HepG2 (cell line): ENCODE measurements at regions not wholly inside any gene's neighbourhood (a gene's known extent, or its start where the extent isn't known, plus 50 kb on each side); places are given as distances from the start of the nearest gene placed in this dataset.

Source experiments
- ATAC-seq: fragments of 200-7000 bp; cut with Tn5 transposase; 3 replicates; pipeline ENCODE4 v1.9.1; 2020; ENCODE audit warnings: mild to moderate bottlenecking, moderate library complexity
- BruUV-seq: library from RNA; stranded (reverse); fragments of 400-500 nt; replicated peaks from 2 replicates; lab custom pipeline; 2021; lab: Mats Ljungman, UMichigan
- CTCF ChIA-PET: fragments of 300-600 bp; formaldehyde crosslinking; extraction: SDS; loops from one replicate; lab custom pipeline; 2021; ENCODE audit warnings: low total read pairs, inconsistent platforms, low intra/inter-chr PET ratio; lab: Yijun Ruan, JAX
- POLR2A ChIA-PET: fragments of 350-600 bp; sonication (Branson Sonifier 250); formaldehyde crosslinking; loops from one replicate; lab custom pipeline; 2020; ENCODE audit warnings: antibody characterized with exemption, inconsistent platforms; lab: Yijun Ruan, JAX
- DNase-seq: peaks from one replicate; pipeline ENCODE4 v3.0.0-alpha.2; 2015; ENCODE audit warnings: low spot score
- FAIRE-seq: peaks from 3 replicates; lab custom pipeline; 2011; peaks lifted over from hg19 to GRCh38; lab: Jason Lieb, UNC
- H2AFZ ChIP-seq: one replicate; pipeline ENCODE4 v1.6.1; 2011; ENCODE audit warnings: low read length, inconsistent platforms
- H3K27ac ChIP-seq: fragments of 300-600 bp; 3 replicates; pipeline ENCODE4 v1.8.0; 2011; ENCODE audit warnings: mixed run types, mild to moderate bottlenecking, mixed read lengths, low read length, inconsistent platforms; ENCODE audit not compliant: insufficient read depth; ENCODE audit errors: extremely low read length
- H3K27me3 ChIP-seq, 2 experiments: fragments of 200-600 bp in 1 of 2; 2 replicates in 1 of 2; 3 replicates in 1 of 2; pipeline versions ENCODE4 v1.6.0 to v1.8.0; 2011; ENCODE audit warnings: low read length in 2 of 2, mild to moderate bottlenecking in 2 of 2, moderate library complexity in 2 of 2, inconsistent platforms in 1 of 2; ENCODE audit not compliant: insufficient read depth in 2 of 2, control insufficient read depth in 1 of 2
- H3K36me3 ChIP-seq, 2 experiments: fragments of 200-600 bp in 1 of 2; replicated peaks in 1 of 2; 2 replicates in 1 of 2; 3 replicates in 1 of 2; pipeline versions ENCODE4 v1.5.1 to v1.8.0; 2011; ENCODE audit warnings: low read length in 2 of 2, inconsistent platforms in 1 of 2; ENCODE audit not compliant: insufficient read depth in 2 of 2, control insufficient read depth in 1 of 2
- H3K4me1 ChIP-seq: 2 replicates; pipeline ENCODE4 v1.5.1; 2012; ENCODE audit warnings: low read length, inconsistent platforms; ENCODE audit not compliant: insufficient read depth
- H3K4me2 ChIP-seq: 2 replicates; pipeline ENCODE4 v1.6.0; 2011; ENCODE audit warnings: low read depth, low read length, inconsistent platforms
- H3K4me3 ChIP-seq, 3 experiments: fragments of 200-600 bp in 1 of 3; sonication (generic), shearing (Covaris generic) in 1 of 3; replicated peaks in 1 of 3; 2 replicates each; pipeline ENCODE4 v1.5.1; 2011 to 2016; ENCODE audit warnings: low read length in 3 of 3, inconsistent platforms in 2 of 3, low read depth in 2 of 3, mild to moderate bottlenecking in 2 of 3, control low read depth in 1 of 3, mixed read lengths in 1 of 3; ENCODE audit not compliant: insufficient read depth in 1 of 3
- H3K79me2 ChIP-seq: one replicate; pipeline ENCODE4 v1.6.1; 2011; ENCODE audit warnings: low read length, inconsistent platforms; ENCODE audit not compliant: insufficient read depth
- H3K9ac ChIP-seq: 2 replicates; pipeline ENCODE4 v1.6.0; 2011; ENCODE audit warnings: mild to moderate bottlenecking, low read depth, low read length, inconsistent platforms; ENCODE audit not compliant: insufficient read depth
- H3K9me3 ChIP-seq: 2 replicates; pipeline ENCODE4 v1.5.1; 2012; ENCODE audit warnings: mild to moderate bottlenecking, low read length
- H4K20me1 ChIP-seq: 2 replicates; pipeline ENCODE4 v1.6.0; 2011; ENCODE audit warnings: inconsistent platforms, mild to moderate bottlenecking, low read length, moderate library complexity; ENCODE audit not compliant: insufficient read depth
- ESRRA ChIP-seq: sonication (generic); formaldehyde crosslinking; IDR thresholded peaks from 2 replicates; pipeline ENCODE4 v1.5.1; 2020; ENCODE audit warnings: mild to moderate bottlenecking, low read depth, missing genetic modification reagents
- GTF2F1 ChIP-seq: fragments of 150-350 bp; IDR thresholded peaks from 2 replicates; pipeline ENCODE4 v1.6.1; 2014; ENCODE audit warnings: low read length
- IRF2 ChIP-seq: IDR thresholded peaks from 2 replicates; pipeline ENCODE4 v1.6.1; 2018; ENCODE audit warnings: missing genetic modification reagents, missing compliant biosample characterization
- KLF6 ChIP-seq: IDR thresholded peaks from 2 replicates; pipeline ENCODE4 v1.8.0; 2016; ENCODE audit warnings: missing biosample characterization, missing genetic modification reagents
- NFE2 ChIP-seq: sonication (generic); formaldehyde crosslinking; IDR thresholded peaks from 2 replicates; pipeline ENCODE4 v1.4.0; 2020; ENCODE audit warnings: missing genetic modification reagents
- SOX5 ChIP-seq: IDR thresholded peaks from 2 replicates; pipeline ENCODE4 v1.6.1; 2016; ENCODE audit warnings: borderline replicate concordance
- YEATS4 ChIP-seq: sonication (generic); formaldehyde crosslinking; IDR thresholded peaks from 2 replicates; pipeline ENCODE4 v1.4.0; 2020; ENCODE audit warnings: missing genetic modification reagents, borderline replicate concordance
- ZFP36L2 ChIP-seq: sonication (generic); formaldehyde crosslinking; IDR thresholded peaks from 2 replicates; pipeline ENCODE4 v1.4.0; 2020; ENCODE audit warnings: missing genetic modification reagents
- ZNF367 ChIP-seq: sonication (generic); formaldehyde crosslinking; IDR thresholded peaks from 2 replicates; pipeline ENCODE4 v1.4.0; 2020; ENCODE audit warnings: missing genetic modification reagents, borderline replicate concordance
- ZNF549 ChIP-seq: sonication (generic); formaldehyde crosslinking; IDR thresholded peaks from 2 replicates; pipeline ENCODE4 v1.5.0; 2020; ENCODE audit warnings: missing genetic modification reagents
- WGBS: methylation state at CpG from one replicate; pipeline ENCODE4 v1.1.6; 2017; ENCODE audit warnings: low lambda C conversion rate; 5-methylcytosine and 5-hydroxymethylcytosine counted together
- in situ Hi-C: cut with HindIII; loops from 2 replicates; pipeline ENCODE4 v1.10.0; 2017; ENCODE audit warnings: low pct_unique_long_range_greater_than_20kb; ENCODE audit not compliant: extremely low pct_ligation_motif_present
- intact Hi-C: fragments of 100-400 bp; cut with micrococcal nuclease; formaldehyde crosslinking; loops from one replicate; pipeline ENCODE4 v1.10.0; 2022; ENCODE audit not compliant: unreplicated experiment
- TF ChIP-seq, protein P1 (sequence below): sonication (generic); formaldehyde crosslinking; IDR thresholded peaks from 2 replicates; pipeline ENCODE4 v1.5.0; 2020; ENCODE audit warnings: mild to moderate bottlenecking, missing genetic modification reagents
- TF ChIP-seq, protein P2 (sequence below): sonication (generic); formaldehyde crosslinking; IDR thresholded peaks from 2 replicates; pipeline ENCODE4 v1.5.1; 2020; ENCODE audit warnings: missing genetic modification reagents, mild to moderate bottlenecking, borderline replicate concordance
- TF ChIP-seq, protein P3 (sequence below), 2 experiments: sonication (generic) in 1 of 2; formaldehyde crosslinking in 1 of 2; IDR thresholded peaks; 2 replicates each; pipeline versions ENCODE4 v1.4.0 to v1.6.1; 2018 to 2020; ENCODE audit warnings: missing genetic modification reagents in 2 of 2, borderline replicate concordance in 1 of 2, low read depth in 1 of 2, mild to moderate bottlenecking in 1 of 2, missing biosample characterization in 1 of 2

DNA sequence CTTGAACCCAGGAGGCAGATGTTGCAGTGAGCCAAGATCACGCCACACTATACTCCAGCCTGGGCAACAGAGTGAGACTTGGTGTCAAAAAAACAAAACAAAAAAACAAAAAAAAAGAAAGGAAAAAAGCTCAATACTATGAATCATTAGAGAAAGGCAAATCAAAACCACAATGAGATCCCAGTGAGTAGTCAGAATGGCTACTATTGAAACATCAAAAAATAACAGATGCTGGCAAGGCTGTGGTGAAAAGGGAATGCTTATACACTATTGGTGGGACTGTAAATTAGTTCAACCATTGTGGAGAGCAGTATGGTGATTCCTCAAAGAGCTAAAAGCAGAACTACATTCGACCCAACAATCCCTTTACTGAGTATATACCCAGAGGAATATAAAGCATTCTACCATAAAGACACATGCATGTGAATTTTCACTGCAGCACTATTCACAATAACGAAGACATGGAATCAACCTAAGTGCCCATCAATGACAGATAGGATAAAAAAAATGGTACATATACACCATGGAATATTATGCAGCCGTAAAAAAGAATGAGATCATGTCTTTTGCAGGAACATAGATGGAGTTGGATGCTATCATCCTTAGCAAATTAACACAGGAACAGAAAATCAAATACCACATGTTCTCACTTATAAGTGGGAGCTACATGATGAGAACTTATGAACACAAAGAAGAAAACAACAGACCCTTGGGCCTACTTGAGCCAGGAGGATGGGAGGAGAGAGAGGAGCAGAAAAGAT is 81.9 kb upstream of the ARRDC3 start:
- H3K27ac ChIP-seq: no peak overlapping the region
- 14% methylated on average over 4 of the region's 4 CpGs for WGBS
- ATAC-seq (no peak), DNase-seq (no peak), FAIRE-seq (no peak)
- H3K4me2 ChIP-seq: no peak overlapping the region
- no peaks in the 10 kb centered on the region for H3K79me2 ChIP-seq
- H4K20me1 ChIP-seq: no peaks in the 10 kb centered on the region
- in situ Hi-C loops (no loop called here), intact Hi-C loops (no loop called here)
- no peak overlapping the region for H3K9ac ChIP-seq
- no peaks in the 10 kb centered on the region for H3K9me3 ChIP-seq
- ChIA-PET CTCF (interaction anchor here (0.7 kb wide), 1 partner anchor 9 kb away, joined by 3 read pairs; no protein-coding TSS in a partner anchor), POLR2A (no interaction called here)
- no peaks in the 10 kb centered on the region for H3K36me3 ChIP-seq
- no peaks in the 10 kb centered on the region for H3K27me3 ChIP-seq
- H2AFZ ChIP-seq: no peak overlapping the region
- no peaks in the 10 kb centered on the region for H3K4me1 ChIP-seq
- BruUV-seq: no TSS peak
- no peak overlapping the region for H3K4me3 ChIP-seq
- TF ChIP-seq, protein P1, sequence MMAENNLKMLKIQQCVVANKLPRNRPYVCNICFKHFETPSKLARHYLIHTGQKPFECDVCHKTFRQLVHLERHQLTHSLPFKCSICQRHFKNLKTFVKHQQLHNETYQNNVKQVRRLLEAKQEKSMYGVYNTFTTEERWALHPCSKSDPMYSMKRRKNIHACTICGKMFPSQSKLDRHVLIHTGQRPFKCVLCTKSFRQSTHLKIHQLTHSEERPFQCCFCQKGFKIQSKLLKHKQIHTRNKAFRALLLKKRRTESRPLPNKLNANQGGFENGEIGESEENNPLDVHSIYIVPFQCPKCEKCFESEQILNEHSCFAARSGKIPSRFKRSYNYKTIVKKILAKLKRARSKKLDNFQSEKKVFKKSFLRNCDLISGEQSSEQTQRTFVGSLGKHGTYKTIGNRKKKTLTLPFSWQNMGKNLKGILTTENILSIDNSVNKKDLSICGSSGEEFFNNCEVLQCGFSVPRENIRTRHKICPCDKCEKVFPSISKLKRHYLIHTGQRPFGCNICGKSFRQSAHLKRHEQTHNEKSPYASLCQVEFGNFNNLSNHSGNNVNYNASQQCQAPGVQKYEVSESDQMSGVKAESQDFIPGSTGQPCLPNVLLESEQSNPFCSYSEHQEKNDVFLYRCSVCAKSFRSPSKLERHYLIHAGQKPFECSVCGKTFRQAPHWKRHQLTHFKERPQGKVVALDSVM (CRISPR knock-in tag): no peak
- TF ChIP-seq ZNF367 (CRISPR knock-in tag): no peak
- TF ChIP-seq KLF6 (CRISPR knock-in tag): no peak
- TF ChIP-seq IRF2: no peak
- no peak for TF ChIP-seq ZNF549 (CRISPR knock-in tag)
- no peak for TF ChIP-seq ESRRA (CRISPR knock-in tag)
- TF ChIP-seq, protein P2, sequence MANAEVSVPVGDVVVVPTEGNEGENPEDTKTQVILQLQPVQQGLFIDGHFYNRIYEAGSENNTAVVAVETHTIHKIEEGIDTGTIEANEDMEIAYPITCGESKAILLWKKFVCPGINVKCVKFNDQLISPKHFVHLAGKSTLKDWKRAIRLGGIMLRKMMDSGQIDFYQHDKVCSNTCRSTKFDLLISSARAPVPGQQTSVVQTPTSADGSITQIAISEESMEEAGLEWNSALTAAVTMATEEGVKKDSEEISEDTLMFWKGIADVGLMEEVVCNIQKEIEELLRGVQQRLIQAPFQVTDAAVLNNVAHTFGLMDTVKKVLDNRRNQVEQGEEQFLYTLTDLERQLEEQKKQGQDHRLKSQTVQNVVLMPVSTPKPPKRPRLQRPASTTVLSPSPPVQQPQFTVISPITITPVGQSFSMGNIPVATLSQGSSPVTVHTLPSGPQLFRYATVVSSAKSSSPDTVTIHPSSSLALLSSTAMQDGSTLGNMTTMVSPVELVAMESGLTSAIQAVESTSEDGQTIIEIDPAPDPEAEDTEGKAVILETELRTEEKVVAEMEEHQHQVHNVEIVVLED: no peak
- TF ChIP-seq ZFP36L2 (CRISPR knock-in tag): no peak
- no peak for TF ChIP-seq YEATS4 (CRISPR knock-in tag)
- TF ChIP-seq, protein P3, sequence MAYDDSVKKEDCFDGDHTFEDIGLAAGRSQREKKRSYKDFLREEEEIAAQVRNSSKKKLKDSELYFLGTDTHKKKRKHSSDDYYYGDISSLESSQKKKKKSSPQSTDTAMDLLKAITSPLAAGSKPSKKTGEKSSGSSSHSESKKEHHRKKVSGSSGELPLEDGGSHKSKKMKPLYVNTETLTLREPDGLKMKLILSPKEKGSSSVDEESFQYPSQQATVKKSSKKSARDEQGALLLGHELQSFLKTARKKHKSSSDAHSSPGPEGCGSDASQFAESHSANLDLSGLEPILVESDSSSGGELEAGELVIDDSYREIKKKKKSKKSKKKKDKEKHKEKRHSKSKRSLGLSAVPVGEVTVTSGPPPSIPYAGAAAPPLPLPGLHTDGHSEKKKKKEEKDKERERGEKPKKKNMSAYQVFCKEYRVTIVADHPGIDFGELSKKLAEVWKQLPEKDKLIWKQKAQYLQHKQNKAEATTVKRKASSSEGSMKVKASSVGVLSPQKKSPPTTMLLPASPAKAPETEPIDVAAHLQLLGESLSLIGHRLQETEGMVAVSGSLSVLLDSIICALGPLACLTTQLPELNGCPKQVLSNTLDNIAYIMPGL (CRISPR knock-in tag; IDR thresholded peaks at IDR 0.05; ENCODE audit: borderline replicate concordance in 1 of 2, low read depth in 1 of 2): no peak
- no peak for TF ChIP-seq SOX5 (CRISPR knock-in tag)
- TF ChIP-seq GTF2F1: no peak
- no peak for TF ChIP-seq NFE2
